Activated CD4-positive, alpha-beta T cell treated with anti-CD3 and anti-CD28 coated beads, Interleukin-2, Interleukin-6, amounts not matched to agents 100 ng/mL and 50 ng/mL, durations not matched to agents 16 hours and 8 hours (primary cell): ENCODE measurements at regions not wholly inside any gene's neighbourhood (a gene's known extent, or its start where the extent isn't known, plus 50 kb on each side); places are given as distances from the start of the nearest gene placed in this dataset.

Experiments
- DNase-seq: peaks from one replicate; pipeline ENCODE4 v3.0.0-alpha.2; 2020

- DNase-seq: no peak
Observed at GRCh38 chr10:3853547-3854303, 68.7 kb upstream of the KLF6 start.

GRCh38 chr10:3853016-3853415 lies 68.0 kb upstream of the KLF6 start:
- DNase-seq: no peak

GRCh38 chr10:3852147-3852904 lies 67.3 kb upstream of the KLF6 start:
- peak; percentile 91 for DNase-seq

- DNase-seq: peak; percentile 44
Observed at GRCh38 chr10:3850999-3851937, 66.3 kb upstream of the KLF6 start.

GRCh38 chr10:3848775-3849635 lies 64.0 kb upstream of the KLF6 start:
- DNase-seq: peak; percentile 56

GRCh38 chr10:3848005-3848774 lies 63.2 kb upstream of the KLF6 start:
- DNase-seq: no peak

GRCh38 chr10:3846736-3847135 lies 61.7 kb upstream of the KLF6 start:
- no peak for DNase-seq

GRCh38 chr10:3844491-3845025 lies 59.5 kb upstream of the KLF6 start:
- no peak for DNase-seq

- no peak for DNase-seq
Observed at GRCh38 chr10:3838460-3839437, 53.7 kb upstream of the KLF6 start.

- DNase-seq: no peak
Observed at GRCh38 chr10:3837647-3838459, 52.8 kb upstream of the KLF6 start.

- DNase-seq: peak; percentile 67
Observed at GRCh38 chr10:3836222-3836820, 51.3 kb upstream of the KLF6 start.

GRCh38 chr10:3835770-3836169 lies 50.8 kb upstream of the KLF6 start:
- DNase-seq: no peak

GRCh38 chr10:3834947-3835346 lies 49.9 kb upstream of the KLF6 start:
- no peak for DNase-seq
